Esophagus muscularis mucosa (tissue), 4 donors: ENCODE measurements at regions not wholly inside any gene's neighbourhood (a gene's known extent, or its start where the extent isn't known, plus 50 kb on each side); places are given as distances from the start of the nearest gene placed in this dataset.

Source experiments
- CTCF ChIP-seq, 3 experiments: fragments of 200-600 bp in 2 of 3; fragments of 450-650 bp in 1 of 3; sonication (generic) in 2 of 3; IDR thresholded peaks; one replicate each; pipeline ENCODE4 v1.5.1; 2017 to 2019; ENCODE audit warnings: antibody characterized with exemption in 3 of 3, mild to moderate bottlenecking in 2 of 3, moderate library complexity in 1 of 3
- EP300 ChIP-seq: sonication (generic); formaldehyde crosslinking; IDR thresholded peaks from one replicate; pipeline ENCODE4 v1.6.1; 2017; ENCODE audit warnings: antibody characterized with exemption
- POLR2A ChIP-seq: fragments of 450-650 bp; IDR thresholded peaks from one replicate; pipeline ENCODE4 v1.6.1; 2017; ENCODE audit warnings: antibody characterized with exemption, moderate library complexity, mild to moderate bottlenecking, low read depth
- POLR2AphosphoS5 ChIP-seq, 2 donors: sonication (generic); formaldehyde crosslinking; IDR thresholded peaks; one replicate each; pipeline ENCODE4 v1.6.1; 2017; ENCODE audit warnings: antibody characterized with exemption in 2 of 2

- TF ChIP-seq CTCF (IDR thresholded peaks at IDR 0.05) (no peak), POLR2AphosphoS5 (IDR thresholded peaks at IDR 0.05) (no peak), POLR2A (no peak), EP300 (no peak)
Measured at GRCh38 chr4:62130230-62130629, 930.1 kb downstream of the ADGRL3 start.
